C4-2B (cell line): ENCODE measurements at regions not wholly inside any gene's neighbourhood (a gene's known extent, or its start where the extent isn't known, plus 50 kb on each side); places are given as distances from the start of the nearest gene placed in this dataset.

Source experiments
- CTCF ChIP-seq: fragments of 450-650 bp; conservative IDR thresholded peaks from 2 replicates; pipeline ENCODE4 v1.5.1; 2017; ENCODE audit warnings: mild to moderate bottlenecking
- ZFX ChIP-seq: fragments of 450-650 bp; IDR thresholded peaks from 2 replicates; pipeline ENCODE4 v1.6.1; 2017

- no peak for TF ChIP-seq CTCF
- TF ChIP-seq ZFX = no peak
Observed at GRCh38 chr11:91264481-91264880, 960.1 kb upstream of the FAT3 start.
